Osteocyte (in vitro differentiated cells): ENCODE measurements at regions not wholly inside any gene's neighbourhood (a gene's known extent, or its start where the extent isn't known, plus 50 kb on each side); places are given as distances from the start of the nearest gene placed in this dataset.

Source experiments
- DNase-seq: peaks from one replicate; pipeline ENCODE4 v3.0.0; 2021; ENCODE audit warnings: mixed read lengths; ENCODE audit not compliant: unreplicated experiment; ENCODE audit errors: extremely low spot score
- H3K27ac Mint-ChIP-seq: one replicate; pipeline ENCODE4 v1.8.0; 2021; ENCODE audit warnings: mild to moderate bottlenecking, mixed read lengths; ENCODE audit not compliant: unreplicated experiment
- H3K27me3 Mint-ChIP-seq: one replicate; pipeline ENCODE4 v1.8.0; 2021; ENCODE audit warnings: mixed read lengths; ENCODE audit not compliant: unreplicated experiment
- H3K36me3 Mint-ChIP-seq: one replicate; pipeline ENCODE4 v1.8.0; 2021; ENCODE audit warnings: mixed read lengths; ENCODE audit not compliant: unreplicated experiment
- H3K4me1 Mint-ChIP-seq: one replicate; pipeline ENCODE4 v1.8.0; 2021; ENCODE audit warnings: mixed read lengths; ENCODE audit not compliant: unreplicated experiment
- H3K4me3 Mint-ChIP-seq: one replicate; pipeline ENCODE4 v1.8.0; 2021; ENCODE audit warnings: mild to moderate bottlenecking, moderate library complexity, mixed read lengths; ENCODE audit not compliant: unreplicated experiment
- H3K9me3 Mint-ChIP-seq: one replicate; pipeline ENCODE4 v1.8.0; 2021; ENCODE audit warnings: mixed read lengths; ENCODE audit not compliant: unreplicated experiment
- CTCF ChIP-seq: fragments of 200-600 bp; sonication (generic); IDR thresholded peaks from 2 replicates; pipeline ENCODE4 v1.5.0; 2021; ENCODE audit warnings: antibody characterized with exemption, mild to moderate bottlenecking, moderate library complexity

GRCh38 chr2:241943961-241944575 is 74.5 kb downstream of the RTP5 start:
- no peak for TF ChIP-seq CTCF
- Mint-ChIP-seq H3K9me3 (peaks cover 6% of the 10 kb centered on the region), H3K27me3 (no peaks in the 10 kb centered on the region), H3K27ac (no peak overlapping the region), H3K4me3 (no peak overlapping the region), H3K4me1 (no peaks in the 10 kb centered on the region), H3K36me3 (no peaks in the 10 kb centered on the region)
- DNase-seq = no peak

DNA sequence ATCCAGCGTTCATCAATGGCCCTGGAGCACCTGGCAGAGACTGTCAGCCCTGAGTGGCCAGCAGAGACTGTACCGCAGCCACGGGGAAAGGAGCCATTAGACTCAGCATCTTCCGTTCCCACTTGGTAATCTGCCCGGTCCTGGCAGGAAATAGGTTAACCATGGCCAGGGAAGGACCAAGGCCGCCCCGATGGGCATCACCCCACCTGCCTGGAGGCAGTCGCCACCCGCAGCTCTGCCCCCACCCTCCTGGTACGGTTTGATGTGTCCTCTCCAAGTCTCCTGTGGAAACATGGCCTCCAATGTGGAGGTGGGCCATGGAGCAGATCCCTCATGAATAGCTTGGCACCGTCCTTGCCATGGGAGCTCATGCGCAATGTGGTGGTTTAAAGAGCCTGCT is 75.3 kb downstream of the RTP5 start:
- no peak for TF ChIP-seq CTCF
- Mint-ChIP-seq H3K4me3 (no peak overlapping the region), H3K36me3 (no peaks in the 10 kb centered on the region), H3K4me1 (no peaks in the 10 kb centered on the region), H3K27me3 (no peaks in the 10 kb centered on the region), H3K27ac (no peak overlapping the region), H3K9me3 (peaks cover 6% of the 10 kb centered on the region)
- no peak for DNase-seq

- DNase-seq = no peak
- H3K27me3 Mint-ChIP-seq = no peaks in the 10 kb centered on the region
- no peak for TF ChIP-seq CTCF
- no peaks in the 10 kb centered on the region for H3K36me3 Mint-ChIP-seq
- H3K27ac Mint-ChIP-seq = no peak overlapping the region
- H3K9me3 Mint-ChIP-seq = peaks cover 3% of the 10 kb centered on the region
- H3K4me1 Mint-ChIP-seq = no peaks in the 10 kb centered on the region
- H3K4me3 Mint-ChIP-seq = no peak overlapping the region
Measured at GRCh38 chr2:241945311-241945710, 75.8 kb downstream of the RTP5 start.

- H3K9me3 Mint-ChIP-seq = no peaks in the 10 kb centered on the region
- no peaks in the 10 kb centered on the region for H3K27me3 Mint-ChIP-seq
- DNase-seq = no peak
- no peak for TF ChIP-seq CTCF
- no peak overlapping the region for H3K4me3 Mint-ChIP-seq
- no peak overlapping the region for H3K27ac Mint-ChIP-seq
- H3K36me3 Mint-ChIP-seq = no peaks in the 10 kb centered on the region
- H3K4me1 Mint-ChIP-seq = peaks cover 2% of the 10 kb centered on the region
Measured at GRCh38 chr2:241945803-241946202, 76.3 kb downstream of the RTP5 start.

GRCh38 chr2:241946306-241947003 is 76.9 kb downstream of the RTP5 start:
- no peak for DNase-seq
- H3K4me1 Mint-ChIP-seq = peaks cover 3% of the 10 kb centered on the region
- no peaks in the 10 kb centered on the region for H3K36me3 Mint-ChIP-seq
- H3K4me3 Mint-ChIP-seq = no peak overlapping the region
- no peak overlapping the region for H3K27ac Mint-ChIP-seq
- no peaks in the 10 kb centered on the region for H3K27me3 Mint-ChIP-seq
- no peak for TF ChIP-seq CTCF
- no peaks in the 10 kb centered on the region for H3K9me3 Mint-ChIP-seq
